GM19452 (cell line): ENCODE measurements at regions not wholly inside any gene's neighbourhood (a gene's known extent, or its start where the extent isn't known, plus 50 kb on each side); places are given as distances from the start of the nearest gene placed in this dataset.

Experiments used
- ATAC-seq: cut with Tn5 transposase; IDR thresholded peaks from one replicate; pipeline ENCODE4 v1.9.1; 2021; ENCODE audit not compliant: unreplicated experiment

- no peak for ATAC-seq
Measured at GRCh38 chr15:100783291-100783690, 96.3 kb upstream of the ALDH1A3 start.

- no peak for ATAC-seq
Measured at GRCh38 chr15:100783760-100784492, 95.7 kb upstream of the ALDH1A3 start.

GRCh38 chr15:100784493-100785180 lies 95.0 kb upstream of the ALDH1A3 start:
- ATAC-seq, result no peak

GRCh38 chr15:100785181-100786138 lies 94.2 kb upstream of the ALDH1A3 start:
- ATAC-seq, result no peak

GRCh38 chr15:100786139-100786531 lies 93.5 kb upstream of the ALDH1A3 start:
- ATAC-seq, result no peak

GRCh38 chr15:100786901-100787566 lies 92.6 kb upstream of the ALDH1A3 start:
- no peak for ATAC-seq

GRCh38 chr15:100787567-100788417 lies 91.8 kb upstream of the ALDH1A3 start:
- no peak for ATAC-seq

GRCh38 chr15:100788418-100789105 lies 91.1 kb upstream of the ALDH1A3 start:
- no peak for ATAC-seq

GRCh38 chr15:100790786-100791265 lies 88.8 kb upstream of the ALDH1A3 start:
- ATAC-seq, result no peak

- no peak for ATAC-seq
Measured at GRCh38 chr15:100794008-100794407, 85.6 kb upstream of the ALDH1A3 start.

- no peak for ATAC-seq
Measured at GRCh38 chr15:100801256-100801900, 78.3 kb upstream of the ALDH1A3 start.

- no peak for ATAC-seq
Measured at GRCh38 chr15:100802421-100803170, 77.0 kb upstream of the ALDH1A3 start.

GRCh38 chr15:100803171-100803440 lies 76.5 kb upstream of the ALDH1A3 start:
- ATAC-seq, result no peak

GRCh38 chr15:100806157-100806556 lies 73.5 kb upstream of the ALDH1A3 start:
- ATAC-seq, result no peak

GRCh38 chr15:100807028-100807427 lies 72.6 kb upstream of the ALDH1A3 start:
- ATAC-seq, result no peak

GRCh38 chr15:100808691-100809090 lies 70.9 kb upstream of the ALDH1A3 start:
- ATAC-seq, result no peak

- ATAC-seq, result no peak
Measured at GRCh38 chr15:100809151-100809550, 70.5 kb upstream of the ALDH1A3 start.

- no peak for ATAC-seq
Measured at GRCh38 chr15:100809587-100809986, 70.0 kb upstream of the ALDH1A3 start.
